ENCODE measurements at regions not wholly inside any gene's neighbourhood (a gene's known extent, or its start where the extent isn't known, plus 50 kb on each side); places are given as distances from the start of the nearest gene placed in this dataset.
A peak's percentile ranks its signal among the peaks of the same experiment; 100 is the strongest.
"Not testable (repeated sequence)": the region's sequence is repeated elsewhere in the genome, so short reads cannot be mapped to it uniquely, and the experiment has no call there.

- no peak for DNase-seq (ENCODE audit: insufficient read length, low spot score)
- FAIRE-seq: no peak
Observed at GRCh38 chr13:62537593-62537992, 1121.9 kb upstream of the PCDH20 start.

GRCh38 chr13:62525652-62526051 lies 1110.0 kb upstream of the PCDH20 start:
- FAIRE-seq: no peak

GRCh38 chr13:62524498-62524897 lies 1108.8 kb upstream of the PCDH20 start:
- FAIRE-seq (peak; percentile 4), DNase-seq (ENCODE audit: insufficient read length, low spot score) (no peak)

More at GRCh38 chr13:62525652-62526051, 1110.0 kb upstream of the PCDH20 start:
- DNase-seq (ENCODE audit: insufficient read length, low spot score): no peak

GRCh38 chr13:62524061-62524460 lies 1108.4 kb upstream of the PCDH20 start:
- DNase-seq (ENCODE audit: insufficient read length, low spot score) (no peak), FAIRE-seq (peak; percentile 44)

GRCh38 chr13:62512194-62513141 lies 1096.8 kb upstream of the PCDH20 start:
- DNase-seq (ENCODE audit: insufficient read length, low spot score) (peak; percentile 1), FAIRE-seq (peak; percentile 87)

- FAIRE-seq (no peak), DNase-seq (ENCODE audit: insufficient read length, low spot score) (no peak)
Observed at GRCh38 chr13:62510906-62511655, 1095.4 kb upstream of the PCDH20 start.

- FAIRE-seq (no peak), DNase-seq (ENCODE audit: insufficient read length, low spot score) (no peak)
Observed at GRCh38 chr13:62502588-62502987, 1086.9 kb upstream of the PCDH20 start.

GRCh38 chr13:62489731-62490130 lies 1074.1 kb upstream of the PCDH20 start:
- FAIRE-seq: no peak

GRCh38 chr13:62483774-62484173 lies 1068.1 kb upstream of the PCDH20 start:
- FAIRE-seq: no peak
- DNase-seq (ENCODE audit: insufficient read length, low spot score): no peak

More at GRCh38 chr13:62489731-62490130, 1074.1 kb upstream of the PCDH20 start:
- DNase-seq (ENCODE audit: insufficient read length, low spot score): no peak

- DNase-seq (ENCODE audit: insufficient read length, low spot score) (no peak), FAIRE-seq (no peak)
Observed at GRCh38 chr13:62482351-62482750, 1066.7 kb upstream of the PCDH20 start.

- no peak for FAIRE-seq
- DNase-seq (ENCODE audit: insufficient read length, low spot score): no peak
Observed at GRCh38 chr13:62473944-62474237, 1058.2 kb upstream of the PCDH20 start.

GRCh38 chr13:62473190-62473943 lies 1057.7 kb upstream of the PCDH20 start:
- DNase-seq (ENCODE audit: insufficient read length, low spot score) (no peak), FAIRE-seq (no peak)

- no peak for DNase-seq (ENCODE audit: insufficient read length, low spot score)
Observed at GRCh38 chr13:62453761-62454160, 1038.1 kb upstream of the PCDH20 start.

GRCh38 chr13:62450759-62451158 lies 1035.1 kb upstream of the PCDH20 start:
- FAIRE-seq (no peak), DNase-seq (ENCODE audit: insufficient read length, low spot score) (no peak)

More at GRCh38 chr13:62453761-62454160, 1038.1 kb upstream of the PCDH20 start:
- FAIRE-seq: no peak

GRCh38 chr13:62447771-62448382 lies 1032.2 kb upstream of the PCDH20 start:
- DNase-seq (ENCODE audit: insufficient read length, low spot score); FAIRE-seq: not testable (repeated sequence)

- DNase-seq (ENCODE audit: insufficient read length, low spot score) (no peak), FAIRE-seq (no peak)
Observed at GRCh38 chr13:62444805-62445204, 1029.2 kb upstream of the PCDH20 start.

- no peak for DNase-seq (ENCODE audit: insufficient read length, low spot score)
- FAIRE-seq: no peak
Observed at GRCh38 chr13:62434081-62434480, 1018.4 kb upstream of the PCDH20 start.

GRCh38 chr13:62433660-62434059 lies 1018.0 kb upstream of the PCDH20 start:
- DNase-seq (ENCODE audit: insufficient read length, low spot score) (no peak), FAIRE-seq (no peak)

- DNase-seq (ENCODE audit: insufficient read length, low spot score) (no peak), FAIRE-seq (no peak)
Observed at GRCh38 chr13:62432906-62433305, 1017.3 kb upstream of the PCDH20 start.

- DNase-seq (ENCODE audit: insufficient read length, low spot score) (no peak), FAIRE-seq (no peak)
Observed at GRCh38 chr13:62432295-62432694, 1016.6 kb upstream of the PCDH20 start.

GRCh38 chr13:62431852-62432251 lies 1016.2 kb upstream of the PCDH20 start:
- FAIRE-seq (no peak), DNase-seq (ENCODE audit: insufficient read length, low spot score) (no peak)
